ENCODE measurements at regions not wholly inside any gene's neighbourhood (a gene's known extent, or its start where the extent isn't known, plus 50 kb on each side); places are given as distances from the start of the nearest gene placed in this dataset.
"Not testable (repeated sequence)": the region's sequence is repeated elsewhere in the genome, so short reads cannot be mapped to it uniquely, and the experiment has no call there.

DNA sequence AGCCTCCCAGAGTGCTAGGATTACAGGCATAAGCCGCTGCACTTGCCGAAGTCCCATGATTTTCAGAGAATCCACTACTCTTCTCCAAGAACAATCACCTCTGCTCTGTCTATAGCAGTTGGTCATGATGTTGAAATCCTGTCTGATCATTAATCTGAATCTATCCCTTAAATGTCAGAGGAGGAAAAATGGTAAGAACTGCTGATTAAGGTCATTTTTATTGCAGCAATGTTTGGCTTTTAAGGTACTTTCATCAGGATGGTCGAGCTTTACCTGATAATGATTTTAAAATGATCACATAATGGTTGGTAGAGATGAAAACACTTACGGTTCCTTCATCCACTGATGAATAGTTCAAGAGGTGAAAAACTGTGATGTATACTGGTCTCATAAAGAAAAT, 968.6 kb downstream of the TLE4 start:
- no peak for DNase-seq (ENCODE audit: low spot score)

DNA sequence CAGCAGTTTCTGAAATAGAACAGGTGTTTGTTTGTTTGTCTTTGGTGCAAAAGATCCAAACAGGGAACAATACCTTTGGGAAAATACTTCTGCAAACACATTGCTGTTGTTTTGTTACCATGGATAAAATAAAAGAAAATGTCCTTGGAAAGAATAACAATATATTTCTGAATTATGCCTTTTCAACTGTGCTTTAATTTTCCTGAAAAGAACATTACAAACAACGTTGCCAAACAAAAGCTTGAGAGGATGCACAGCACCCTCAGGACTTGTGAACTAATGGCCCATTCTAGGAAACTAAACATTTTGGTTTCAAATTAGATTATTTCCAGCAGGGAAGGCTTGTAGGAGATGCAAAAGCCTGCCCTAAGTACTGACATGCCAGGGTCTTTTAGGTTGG, 967.2 kb downstream of the TLE4 start:
- no peak for DNase-seq (ENCODE audit: low spot score)

DNA sequence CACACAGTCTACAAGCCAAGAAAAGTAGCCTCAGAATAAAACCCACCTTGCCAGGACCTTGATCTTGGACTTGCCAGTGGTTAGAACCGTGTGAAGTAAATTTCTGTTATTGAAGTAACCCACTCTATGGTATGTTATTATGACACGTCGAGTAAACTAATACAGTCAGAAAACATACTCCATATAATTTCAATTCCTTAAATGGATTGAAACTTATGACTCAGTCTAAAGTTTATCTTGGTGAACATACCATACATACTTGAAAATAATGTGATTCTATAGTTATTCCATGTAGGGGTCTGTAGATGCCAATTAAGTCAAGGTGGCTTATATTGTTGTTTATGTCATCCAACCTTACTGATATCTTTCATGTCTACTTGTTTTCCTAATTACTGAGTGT, 950.7 kb downstream of the TLE4 start:
- no peak for DNase-seq (ENCODE audit: low spot score)

DNA sequence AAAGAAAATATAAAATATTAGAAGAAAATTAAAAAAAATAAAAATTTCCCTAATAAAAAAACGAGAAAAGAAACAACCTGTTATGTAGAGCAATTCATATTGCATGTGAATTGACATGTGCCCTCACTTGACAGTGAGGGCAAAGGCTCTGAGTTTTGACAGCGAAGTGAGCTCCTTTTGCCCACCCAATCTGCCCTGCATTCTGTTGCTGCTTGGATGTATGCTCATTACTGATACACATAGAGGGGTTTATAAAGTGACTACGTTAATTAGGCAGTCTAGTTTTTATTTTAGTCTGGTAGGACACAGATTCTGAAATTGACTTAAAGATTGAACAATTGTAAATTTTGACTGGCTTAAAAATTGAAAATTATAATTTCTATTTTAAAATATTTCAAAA, 949.4 kb downstream of the TLE4 start:
- no peak for DNase-seq (ENCODE audit: low spot score)

DNA sequence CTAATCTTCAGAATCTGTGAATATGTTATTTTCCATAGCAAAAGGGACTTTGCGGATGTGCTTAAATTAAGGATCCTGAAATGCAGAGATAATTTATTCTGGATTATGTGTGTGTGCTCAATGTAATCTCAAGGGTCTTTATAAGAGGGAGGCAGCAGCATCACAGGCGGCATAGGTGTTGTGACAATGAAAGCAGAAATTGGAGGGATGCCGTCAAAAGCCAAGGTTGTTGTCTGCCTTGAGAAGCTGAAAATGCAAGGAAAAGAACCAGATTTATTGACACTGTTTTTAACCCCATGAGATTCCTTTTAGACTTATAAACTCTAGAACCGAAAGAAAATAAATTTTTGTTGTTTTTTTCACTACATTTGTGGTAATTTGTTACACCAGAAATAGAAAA, 948.5 kb downstream of the TLE4 start:
- no peak for DNase-seq (ENCODE audit: low spot score)

- no peak for DNase-seq (ENCODE audit: low spot score)
Measured at GRCh38 chr9:80518441-80518840, 946.7 kb downstream of the TLE4 start.

GRCh38 chr9:80516679-80517078, 944.9 kb downstream of the TLE4 start:
- DNase-seq (ENCODE audit: low spot score), result no peak

DNA sequence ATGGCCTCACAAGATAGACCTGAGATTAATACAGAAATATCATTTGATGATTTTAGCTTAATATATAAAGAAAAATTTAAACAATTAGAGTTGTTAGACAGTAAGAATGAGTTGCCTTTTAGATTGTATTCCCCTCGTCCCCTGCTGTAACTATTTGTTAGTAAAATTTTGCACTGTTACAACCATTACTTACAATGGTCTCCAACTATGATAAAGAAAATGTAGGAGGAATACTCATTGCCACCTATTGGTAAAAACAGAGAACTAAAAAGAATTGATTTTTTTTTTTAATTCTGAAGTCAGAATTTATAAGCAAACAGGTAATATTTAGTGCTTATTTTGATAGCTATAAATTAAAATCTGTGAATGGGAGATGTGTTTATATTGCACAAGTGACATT, 937.6 kb downstream of the TLE4 start:
- no peak for DNase-seq (ENCODE audit: low spot score)

- DNase-seq (ENCODE audit: low spot score), result no peak
Measured at GRCh38 chr9:80507611-80508010, 935.8 kb downstream of the TLE4 start.

- DNase-seq (ENCODE audit: low spot score), result no peak
Measured at GRCh38 chr9:80504601-80505230, 933.0 kb downstream of the TLE4 start.

GRCh38 chr9:80503671-80504281, 932.0 kb downstream of the TLE4 start:
- DNase-seq (ENCODE audit: low spot score), result peak; percentile 30

- DNase-seq (ENCODE audit: low spot score), result no peak
Measured at GRCh38 chr9:80502306-80502705, 930.5 kb downstream of the TLE4 start.

DNA sequence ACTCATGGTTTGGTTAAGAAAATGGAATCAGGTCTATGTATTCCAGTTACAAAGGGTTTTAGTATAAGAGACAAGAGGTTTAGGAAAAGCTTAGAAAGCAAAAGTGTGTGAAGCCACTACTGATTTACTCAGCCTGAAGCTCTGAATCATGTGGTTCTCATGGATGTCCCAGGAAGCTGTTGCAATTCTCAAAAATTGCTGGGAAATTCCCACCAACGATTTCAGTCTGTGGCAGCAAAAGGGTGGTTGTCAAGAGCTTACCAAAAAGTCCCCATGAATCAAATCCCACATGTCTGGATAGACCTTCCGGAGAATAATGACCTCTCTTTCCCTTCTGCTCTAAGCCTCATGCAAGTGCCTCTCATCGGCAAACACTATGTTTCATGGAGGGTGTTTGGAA, 929.9 kb downstream of the TLE4 start:
- no peak for DNase-seq (ENCODE audit: low spot score)

- no peak for DNase-seq (ENCODE audit: low spot score)
Measured at GRCh38 chr9:80500300-80500699, 928.5 kb downstream of the TLE4 start.

DNA sequence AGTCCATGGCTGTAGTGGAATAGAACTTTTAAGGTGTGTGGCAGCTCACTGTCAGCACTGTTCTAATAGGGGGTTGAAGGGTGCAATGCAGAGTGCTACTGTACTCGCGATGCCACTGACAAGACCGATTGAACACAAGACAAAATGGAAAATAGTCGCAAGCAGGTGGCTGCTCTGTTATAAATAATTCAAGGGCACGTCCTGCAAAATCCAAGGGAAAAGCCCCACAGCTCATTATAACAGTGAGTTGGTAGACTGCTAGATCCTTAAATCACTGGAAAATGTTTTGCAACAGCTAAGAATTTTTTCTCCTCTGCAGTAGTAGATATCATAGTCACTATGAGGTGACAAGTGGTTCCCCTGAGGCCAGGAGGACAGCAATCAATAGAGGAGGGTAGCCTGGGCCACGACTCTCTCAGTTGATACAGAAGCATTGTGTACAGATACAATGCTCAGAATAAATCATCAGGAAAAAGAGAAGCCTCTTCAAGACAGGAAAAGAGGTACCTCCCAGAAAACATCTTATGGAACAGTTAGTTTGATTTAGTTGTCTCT, 926.3 kb downstream of the TLE4 start:
- no peak for DNase-seq (ENCODE audit: low spot score)

DNA sequence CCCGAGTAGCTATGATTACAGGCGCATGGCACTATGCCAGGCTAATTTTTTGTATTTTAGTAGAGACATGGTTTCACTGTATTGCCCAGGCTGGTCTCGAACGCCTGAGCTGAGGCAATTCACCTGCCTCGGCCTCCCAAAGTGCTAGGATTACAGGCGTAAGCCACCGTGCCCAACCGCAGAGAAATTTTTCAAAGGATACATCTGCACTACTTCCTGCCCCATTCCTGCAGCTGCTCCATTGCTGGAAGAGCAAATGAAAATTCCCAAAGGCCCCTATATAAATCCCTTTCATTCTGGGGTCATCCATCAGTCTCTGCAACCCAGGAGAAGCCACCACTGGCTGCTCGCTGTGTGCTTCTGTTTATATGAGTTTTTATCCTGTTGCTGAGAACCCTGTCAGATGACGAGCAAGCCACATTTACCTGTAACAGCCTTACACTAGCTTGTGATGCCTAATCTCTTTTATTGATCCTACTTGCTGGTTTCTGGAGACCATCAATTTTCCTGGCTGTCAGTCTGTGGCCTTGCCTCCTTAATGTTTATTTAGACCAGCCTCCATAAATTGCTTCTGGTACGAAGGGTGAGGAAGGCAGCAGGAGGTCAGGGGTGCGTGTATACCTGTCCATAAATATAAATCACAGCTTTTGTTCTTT, 925.3 kb downstream of the TLE4 start:
- DNase-seq (ENCODE audit: low spot score), result no peak

GRCh38 chr9:80493258-80493657, 921.5 kb downstream of the TLE4 start:
- DNase-seq (ENCODE audit: low spot score), result no peak

DNA sequence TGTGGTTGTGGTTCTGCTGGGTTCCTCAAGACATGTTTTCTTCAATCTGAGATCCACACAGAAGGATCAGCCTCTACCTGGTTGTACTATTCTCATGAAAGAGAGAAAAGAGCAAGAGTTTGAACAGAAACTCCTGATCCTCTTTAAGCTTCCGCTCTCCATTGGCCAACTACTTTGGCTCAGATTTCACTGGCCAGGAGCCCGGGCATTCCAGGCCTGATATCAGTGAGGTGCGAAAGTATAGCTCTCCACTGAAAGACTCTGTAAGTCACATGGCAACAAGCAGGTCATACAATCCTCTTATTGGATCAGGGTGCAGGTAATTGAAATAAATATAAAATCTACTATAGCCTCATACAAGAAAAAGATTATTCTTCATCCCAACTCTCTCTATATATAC, 920.5 kb downstream of the TLE4 start:
- DNase-seq (ENCODE audit: low spot score), result no peak

DNA sequence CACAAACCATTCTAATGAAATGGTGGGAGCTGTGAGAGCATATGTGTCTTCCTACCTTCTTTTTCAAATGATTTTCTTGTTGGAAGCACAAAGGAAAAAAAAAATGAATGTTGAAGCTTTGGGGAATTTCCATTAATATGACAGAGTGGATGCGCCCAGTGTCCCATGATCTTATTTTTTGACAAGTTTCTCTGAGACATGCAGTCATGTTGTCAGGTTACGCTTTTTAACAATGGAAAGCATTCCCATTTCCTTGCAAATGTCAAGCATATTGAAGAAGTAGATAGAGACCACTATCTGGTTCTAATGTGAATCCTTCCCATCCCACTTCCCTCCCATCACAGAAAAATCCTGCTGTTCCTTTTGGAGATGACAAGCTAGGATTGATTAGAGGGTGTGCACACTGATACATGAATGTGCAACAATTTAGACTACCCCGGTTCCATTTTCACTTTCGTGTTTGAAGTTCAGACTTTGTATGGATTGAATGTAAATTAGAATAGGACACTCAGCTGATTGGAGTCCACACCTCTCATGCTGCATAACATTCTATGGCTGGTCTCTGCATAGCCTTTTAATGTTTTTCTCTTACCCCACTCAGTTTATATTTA, 919.4 kb downstream of the TLE4 start:
- DNase-seq (ENCODE audit: low spot score), result no peak

DNA sequence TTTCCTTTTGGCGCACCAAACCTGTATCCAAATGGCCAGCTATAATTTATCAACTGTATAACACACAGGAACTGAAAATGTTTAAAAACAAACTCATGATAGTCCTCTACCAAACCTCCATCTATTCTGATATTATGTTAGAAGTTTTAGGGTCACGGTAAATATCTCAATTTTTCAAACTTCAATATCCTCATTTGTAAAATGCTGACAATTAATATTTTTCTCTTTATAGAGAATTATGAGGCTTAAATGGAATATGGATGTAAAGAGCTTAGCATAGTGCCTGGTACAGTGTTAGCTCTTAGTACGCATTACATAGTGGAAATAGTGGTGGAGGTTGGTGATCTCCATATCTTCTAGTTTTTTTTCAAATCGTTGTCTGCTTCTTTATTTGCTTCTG, 917.6 kb downstream of the TLE4 start:
- no peak for DNase-seq (ENCODE audit: low spot score)

- no peak for DNase-seq (ENCODE audit: low spot score)
Measured at GRCh38 chr9:80485420-80486250, 913.9 kb downstream of the TLE4 start.

DNA sequence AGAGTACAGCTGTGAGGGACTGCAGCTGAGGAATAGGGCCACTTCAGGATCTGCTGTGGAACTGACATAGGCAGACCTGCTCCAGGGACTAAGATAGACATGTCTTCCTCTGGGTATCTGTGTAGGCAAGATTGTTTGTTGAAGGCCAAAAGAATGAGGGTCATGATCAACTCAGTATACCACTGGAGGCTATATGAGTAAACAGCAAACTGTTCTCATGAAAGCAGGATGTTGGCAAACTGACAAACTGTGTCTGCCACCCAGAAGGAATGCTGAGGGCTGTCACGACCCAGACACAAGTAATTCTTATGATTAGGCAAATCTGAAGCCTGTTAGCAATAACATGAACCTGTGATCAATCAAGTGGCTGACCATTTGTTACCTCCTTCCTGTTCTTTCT, 910.5 kb downstream of the TLE4 start:
- not testable (repeated sequence) for DNase-seq (ENCODE audit: low spot score)

All from Ammon's horn (tissue), 1 donor.